ENCODE measurements at regions not wholly inside any gene's neighbourhood (a gene's known extent, or its start where the extent isn't known, plus 50 kb on each side); places are given as distances from the start of the nearest gene placed in this dataset.
A peak's percentile ranks its signal among the peaks of the same experiment; 100 is the strongest.

DNA sequence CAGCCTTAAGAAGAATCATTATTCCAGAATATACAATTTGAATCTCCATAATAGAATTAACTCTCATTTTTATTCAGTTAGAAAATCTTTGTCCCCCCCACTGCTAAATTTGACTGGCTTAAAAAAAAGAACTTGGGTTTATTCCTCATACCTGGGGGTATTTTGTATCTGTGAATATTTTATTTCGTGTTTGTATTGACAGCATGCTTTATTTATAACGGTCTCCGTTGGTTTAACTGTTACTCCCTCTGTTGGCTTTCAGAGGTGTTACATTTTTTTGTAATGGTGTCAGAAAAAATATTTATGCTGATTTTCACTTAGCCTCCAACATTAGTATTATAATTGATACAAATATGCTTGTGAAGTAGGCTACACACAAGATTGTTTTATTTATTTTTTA lies 109.1 kb downstream of the HAUS1 start:
- TF ChIP-seq, protein P1, sequence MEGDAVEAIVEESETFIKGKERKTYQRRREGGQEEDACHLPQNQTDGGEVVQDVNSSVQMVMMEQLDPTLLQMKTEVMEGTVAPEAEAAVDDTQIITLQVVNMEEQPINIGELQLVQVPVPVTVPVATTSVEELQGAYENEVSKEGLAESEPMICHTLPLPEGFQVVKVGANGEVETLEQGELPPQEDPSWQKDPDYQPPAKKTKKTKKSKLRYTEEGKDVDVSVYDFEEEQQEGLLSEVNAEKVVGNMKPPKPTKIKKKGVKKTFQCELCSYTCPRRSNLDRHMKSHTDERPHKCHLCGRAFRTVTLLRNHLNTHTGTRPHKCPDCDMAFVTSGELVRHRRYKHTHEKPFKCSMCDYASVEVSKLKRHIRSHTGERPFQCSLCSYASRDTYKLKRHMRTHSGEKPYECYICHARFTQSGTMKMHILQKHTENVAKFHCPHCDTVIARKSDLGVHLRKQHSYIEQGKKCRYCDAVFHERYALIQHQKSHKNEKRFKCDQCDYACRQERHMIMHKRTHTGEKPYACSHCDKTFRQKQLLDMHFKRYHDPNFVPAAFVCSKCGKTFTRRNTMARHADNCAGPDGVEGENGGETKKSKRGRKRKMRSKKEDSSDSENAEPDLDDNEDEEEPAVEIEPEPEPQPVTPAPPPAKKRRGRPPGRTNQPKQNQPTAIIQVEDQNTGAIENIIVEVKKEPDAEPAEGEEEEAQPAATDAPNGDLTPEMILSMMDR (conservative IDR thresholded peaks at IDR 0.05), result peak; percentile 63
- TF ChIP-seq ZFX (IDR thresholded peaks at IDR 0.05), result no peak

All from C4-2B (cell line).